Uterus (tissue), 2 donors: ENCODE measurements at regions not wholly inside any gene's neighbourhood (a gene's known extent, or its start where the extent isn't known, plus 50 kb on each side); places are given as distances from the start of the nearest gene placed in this dataset.

ENCODE experiments used
- POLR2A ChIP-seq, 2 donors: fragments of 450-650 bp; IDR thresholded peaks; one replicate each; pipeline ENCODE4 v1.6.1; 2016; ENCODE audit warnings: antibody characterized with exemption in 2 of 2, mild to moderate bottlenecking in 1 of 2, moderate library complexity in 1 of 2
- TF ChIP-seq, protein P1 (sequence below), 4 experiments: fragments of 200-600 bp in 2 of 4; fragments of 450-650 bp in 2 of 4; sonication (generic) in 2 of 4; IDR thresholded peaks; one replicate each; pipeline ENCODE4 v1.5.1; 2016 to 2019; ENCODE audit warnings: antibody characterized with exemption in 4 of 4, mild to moderate bottlenecking in 2 of 4, moderate library complexity in 1 of 4

- TF ChIP-seq, protein P1, sequence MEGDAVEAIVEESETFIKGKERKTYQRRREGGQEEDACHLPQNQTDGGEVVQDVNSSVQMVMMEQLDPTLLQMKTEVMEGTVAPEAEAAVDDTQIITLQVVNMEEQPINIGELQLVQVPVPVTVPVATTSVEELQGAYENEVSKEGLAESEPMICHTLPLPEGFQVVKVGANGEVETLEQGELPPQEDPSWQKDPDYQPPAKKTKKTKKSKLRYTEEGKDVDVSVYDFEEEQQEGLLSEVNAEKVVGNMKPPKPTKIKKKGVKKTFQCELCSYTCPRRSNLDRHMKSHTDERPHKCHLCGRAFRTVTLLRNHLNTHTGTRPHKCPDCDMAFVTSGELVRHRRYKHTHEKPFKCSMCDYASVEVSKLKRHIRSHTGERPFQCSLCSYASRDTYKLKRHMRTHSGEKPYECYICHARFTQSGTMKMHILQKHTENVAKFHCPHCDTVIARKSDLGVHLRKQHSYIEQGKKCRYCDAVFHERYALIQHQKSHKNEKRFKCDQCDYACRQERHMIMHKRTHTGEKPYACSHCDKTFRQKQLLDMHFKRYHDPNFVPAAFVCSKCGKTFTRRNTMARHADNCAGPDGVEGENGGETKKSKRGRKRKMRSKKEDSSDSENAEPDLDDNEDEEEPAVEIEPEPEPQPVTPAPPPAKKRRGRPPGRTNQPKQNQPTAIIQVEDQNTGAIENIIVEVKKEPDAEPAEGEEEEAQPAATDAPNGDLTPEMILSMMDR (IDR thresholded peaks at IDR 0.05) = no peak
- TF ChIP-seq POLR2A (IDR thresholded peaks at IDR 0.05) = no peak
These were observed 206.7 kb upstream of the RBBP8 start for GRCh38 chr18:22726469-22726868.
